Erythroblast (primary cell): ENCODE measurements at regions not wholly inside any gene's neighbourhood (a gene's known extent, or its start where the extent isn't known, plus 50 kb on each side); places are given as distances from the start of the nearest gene placed in this dataset.

Source experiments
- GATA1 ChIP-seq: IDR thresholded peaks from 2 replicates; pipeline ENCODE4 v1.6.1; 2011; ENCODE audit warnings: low read depth, mild to moderate bottlenecking, control low read depth, low read length, moderate library complexity
- POLR2A ChIP-seq: IDR thresholded peaks from 2 replicates; pipeline ENCODE4 v1.6.1; 2011; ENCODE audit warnings: mild to moderate bottlenecking, low read length

- TF ChIP-seq POLR2A: no peak
- TF ChIP-seq GATA1: no peak
Measured at GRCh38 chr12:124211753-124212152, 83.1 kb upstream of the RFLNA start.
